Activated T-helper 1 cell treated with Interleukin-2 at 50 U/mL for 16 hours (primary cell): ENCODE measurements at regions not wholly inside any gene's neighbourhood (a gene's known extent, or its start where the extent isn't known, plus 50 kb on each side); places are given as distances from the start of the nearest gene placed in this dataset.

ENCODE experiments used
- DNase-seq: peaks from one replicate; pipeline ENCODE4 v3.0.0-alpha.2; 2020; ENCODE audit warnings: low read depth

DNA sequence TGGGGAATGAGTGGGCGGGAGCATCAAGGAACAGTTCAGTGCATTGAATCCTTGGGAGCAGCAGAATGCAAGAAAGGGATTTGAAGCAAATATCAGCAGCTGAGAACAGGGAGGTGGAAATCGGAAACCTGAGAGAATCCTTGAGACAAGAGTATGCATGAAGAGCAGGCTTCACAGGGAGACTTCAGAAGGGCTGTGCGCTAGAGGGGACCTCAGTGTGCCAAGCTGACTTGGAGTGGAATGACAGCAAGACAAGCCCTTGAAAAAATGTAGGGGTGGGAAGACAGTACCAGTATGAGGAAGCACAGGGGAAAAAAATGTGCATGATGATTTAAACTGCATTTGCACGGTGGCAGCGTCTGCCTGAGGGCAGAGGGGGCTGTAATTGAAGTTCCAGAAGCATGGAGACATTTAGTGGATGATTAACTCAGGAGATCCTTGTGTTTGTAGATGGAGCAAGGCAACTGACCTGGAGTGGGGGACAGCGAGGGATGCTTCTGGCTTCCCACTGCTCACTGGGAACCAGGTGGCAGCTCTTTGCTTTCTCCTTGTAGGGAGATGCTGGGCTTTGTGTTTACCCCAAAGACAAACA, 204.9 kb upstream of the PLET1 start:
- DNase-seq: no peak

- DNase-seq: no peak
These were observed 207.1 kb upstream of the PLET1 start for GRCh38 chr11:112467721-112468120.

GRCh38 chr11:112469376-112469775, 208.7 kb upstream of the PLET1 start:
- DNase-seq: no peak

DNA sequence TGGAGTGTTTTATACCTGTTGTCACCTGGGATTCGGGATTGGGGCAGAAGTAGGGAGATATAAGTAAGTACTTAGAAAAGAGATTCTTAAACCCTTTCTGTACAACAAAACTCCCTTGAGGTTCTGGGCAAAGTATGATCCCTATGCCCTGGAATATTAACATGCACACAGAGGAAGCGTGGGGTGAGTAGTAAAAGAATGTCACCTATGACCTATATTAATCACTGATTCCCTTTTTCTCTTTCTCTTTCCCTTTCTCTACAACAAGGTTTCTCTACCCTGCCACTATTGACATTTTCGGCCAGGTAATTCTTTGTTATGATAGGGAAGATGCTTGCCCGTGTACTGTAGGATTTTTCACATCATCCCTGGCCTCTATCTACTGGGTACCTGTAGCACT, 209.7 kb upstream of the PLET1 start:
- DNase-seq: no peak

DNA sequence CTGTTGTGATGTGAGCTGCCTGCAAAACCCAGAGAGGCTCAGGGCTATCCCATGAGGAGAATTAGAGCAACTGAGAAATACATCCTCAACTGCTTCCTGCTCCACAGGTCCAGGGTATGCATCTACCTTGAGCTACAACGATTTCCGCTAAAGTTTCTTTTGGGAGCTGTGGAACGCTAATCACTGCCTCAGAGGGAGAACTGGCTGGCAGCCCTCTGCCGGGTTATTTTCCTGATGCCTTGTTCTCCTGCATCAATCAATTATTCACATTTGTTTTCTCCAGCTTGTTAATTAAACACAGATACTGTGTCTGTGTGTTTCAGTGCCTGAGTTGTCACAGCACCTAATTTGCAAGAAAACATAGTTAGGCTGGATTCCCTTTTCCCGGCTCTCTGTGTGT, 211.1 kb upstream of the PLET1 start:
- DNase-seq: no peak

DNA sequence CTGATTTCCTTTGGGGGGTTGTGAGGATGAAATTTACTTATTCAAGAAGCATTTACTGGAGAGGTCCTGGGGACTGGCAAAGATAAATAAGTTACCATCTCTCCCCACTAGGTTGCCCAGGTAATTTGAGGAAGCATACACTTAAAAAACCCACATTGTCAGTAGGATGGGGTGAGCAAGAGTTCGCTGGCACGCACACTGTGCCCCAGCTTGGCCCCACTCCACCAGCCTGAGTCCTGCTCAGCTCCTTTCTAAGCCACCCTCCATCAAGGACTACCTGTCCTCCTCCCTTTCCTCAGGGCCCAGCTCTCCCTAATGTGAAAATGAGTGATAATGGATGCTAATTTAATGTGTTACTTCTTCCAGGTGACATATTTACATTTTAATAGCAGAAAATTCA, 216.5 kb upstream of the PLET1 start:
- DNase-seq: no peak

DNA sequence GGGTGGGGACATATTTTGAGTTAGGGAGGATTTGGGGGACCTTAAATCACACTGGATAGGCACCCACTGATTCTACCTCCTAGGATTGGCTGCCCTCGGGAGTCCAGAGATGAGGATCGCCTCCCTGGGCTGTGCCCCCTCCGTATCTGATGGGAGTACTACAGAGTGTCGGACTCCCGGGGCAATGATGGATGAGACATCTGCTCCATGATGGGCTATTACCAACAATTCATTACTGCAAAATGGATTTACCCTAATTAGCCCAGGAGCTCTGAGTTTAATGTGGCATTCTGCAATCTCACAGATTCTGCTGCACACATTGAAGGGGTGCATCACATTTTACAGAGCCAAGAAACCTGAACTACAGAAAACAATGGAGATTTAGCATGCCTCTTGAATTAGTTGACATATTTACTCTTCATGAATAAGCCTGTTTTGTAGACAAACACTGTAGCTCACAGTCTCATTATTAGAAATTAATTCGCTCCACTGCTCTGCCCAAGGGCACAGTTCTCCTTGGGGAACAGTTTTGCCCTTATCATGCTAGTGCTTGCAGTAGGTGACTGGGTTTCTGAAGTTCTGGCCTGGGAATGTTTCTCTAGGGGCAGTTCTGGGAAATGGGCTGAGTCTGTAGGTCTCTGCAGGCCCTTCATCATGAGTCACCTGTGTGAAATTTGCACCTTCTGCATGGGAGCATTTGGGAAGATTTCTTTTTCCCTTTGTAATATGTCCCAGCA, 217.1 kb upstream of the PLET1 start:
- no peak for DNase-seq

DNA sequence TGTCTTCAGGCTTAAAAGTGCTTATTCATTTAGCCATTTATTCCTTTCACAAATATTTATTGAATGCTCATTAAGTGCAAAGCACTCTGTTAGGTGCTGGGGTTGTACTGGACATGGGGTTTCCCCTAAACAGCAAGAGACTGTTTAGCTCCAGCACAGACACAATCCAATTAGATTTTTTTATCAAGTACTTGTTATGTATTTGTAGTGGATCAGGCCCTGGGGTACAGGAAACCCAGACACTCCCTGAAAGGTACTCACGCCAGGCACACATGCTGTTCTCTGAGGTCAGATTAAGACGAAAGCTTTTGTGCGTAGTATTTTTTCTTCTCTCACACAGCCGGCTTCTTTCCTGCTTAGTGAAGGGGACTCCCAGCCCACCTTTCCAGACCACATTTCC, 218.1 kb upstream of the PLET1 start:
- DNase-seq: no peak

DNA sequence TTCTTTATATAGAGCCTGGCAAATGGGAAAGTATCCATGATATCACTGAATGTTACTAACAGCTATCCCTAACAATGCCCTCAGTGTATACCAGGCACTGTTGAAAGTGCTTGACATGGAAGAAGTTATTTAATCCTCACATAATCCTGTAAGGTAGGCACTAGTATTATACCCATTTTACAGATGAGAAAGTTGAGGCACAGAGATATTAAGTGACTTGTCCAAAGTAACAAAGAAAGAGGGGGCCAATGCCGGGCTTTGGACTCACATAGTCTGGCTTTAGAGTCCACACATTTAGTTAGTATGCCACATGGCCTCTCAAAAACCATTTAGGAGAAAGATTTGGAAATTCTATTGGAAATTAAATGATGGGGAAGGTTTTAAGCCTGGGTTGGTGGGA, 220.8 kb upstream of the PLET1 start:
- DNase-seq: no peak

DNA sequence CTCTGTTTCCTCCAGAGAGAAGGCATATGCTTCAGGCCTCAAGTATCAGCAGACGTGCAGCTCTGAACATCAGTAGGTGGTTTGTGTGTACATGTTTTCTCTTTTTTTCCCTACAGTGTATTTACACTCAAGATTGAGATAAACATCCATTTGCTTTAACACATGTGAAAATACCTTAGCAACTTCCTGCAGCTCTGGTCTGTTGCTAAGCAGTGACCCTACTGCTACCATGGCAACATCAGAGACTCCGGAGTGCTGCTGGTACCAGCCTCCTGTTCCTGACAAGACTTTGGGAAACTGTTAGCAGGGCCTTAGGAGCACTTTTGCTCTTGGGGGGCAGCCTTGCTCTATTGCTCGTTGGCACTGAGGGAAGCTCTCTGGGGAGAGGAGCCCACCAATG, 221.2 kb upstream of the PLET1 start:
- DNase-seq: no peak

- no peak for DNase-seq
These were observed 224.6 kb upstream of the PLET1 start for GRCh38 chr11:112485280-112485679.

GRCh38 chr11:112497826-112498225, 237.2 kb upstream of the PLET1 start:
- no peak for DNase-seq

DNA sequence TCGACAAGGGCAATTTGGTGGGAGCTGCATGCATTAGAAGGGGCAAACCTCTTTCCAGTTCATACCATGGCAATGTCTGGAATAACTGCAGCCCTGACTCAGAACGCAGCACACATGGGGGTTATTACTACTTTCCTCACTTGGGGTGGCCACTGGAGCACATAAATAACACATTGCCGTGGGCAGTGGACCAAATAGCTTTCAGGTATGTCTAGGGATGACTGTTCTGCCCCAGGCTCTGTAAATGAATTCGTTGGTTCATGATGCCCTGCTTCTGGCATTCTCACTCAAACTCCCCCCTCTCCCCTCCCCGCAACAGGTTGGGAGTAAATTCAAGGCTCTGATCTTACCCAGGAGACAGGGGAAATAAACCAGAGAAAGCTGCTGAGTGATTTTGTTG, 238.0 kb upstream of the PLET1 start:
- DNase-seq: no peak

DNA sequence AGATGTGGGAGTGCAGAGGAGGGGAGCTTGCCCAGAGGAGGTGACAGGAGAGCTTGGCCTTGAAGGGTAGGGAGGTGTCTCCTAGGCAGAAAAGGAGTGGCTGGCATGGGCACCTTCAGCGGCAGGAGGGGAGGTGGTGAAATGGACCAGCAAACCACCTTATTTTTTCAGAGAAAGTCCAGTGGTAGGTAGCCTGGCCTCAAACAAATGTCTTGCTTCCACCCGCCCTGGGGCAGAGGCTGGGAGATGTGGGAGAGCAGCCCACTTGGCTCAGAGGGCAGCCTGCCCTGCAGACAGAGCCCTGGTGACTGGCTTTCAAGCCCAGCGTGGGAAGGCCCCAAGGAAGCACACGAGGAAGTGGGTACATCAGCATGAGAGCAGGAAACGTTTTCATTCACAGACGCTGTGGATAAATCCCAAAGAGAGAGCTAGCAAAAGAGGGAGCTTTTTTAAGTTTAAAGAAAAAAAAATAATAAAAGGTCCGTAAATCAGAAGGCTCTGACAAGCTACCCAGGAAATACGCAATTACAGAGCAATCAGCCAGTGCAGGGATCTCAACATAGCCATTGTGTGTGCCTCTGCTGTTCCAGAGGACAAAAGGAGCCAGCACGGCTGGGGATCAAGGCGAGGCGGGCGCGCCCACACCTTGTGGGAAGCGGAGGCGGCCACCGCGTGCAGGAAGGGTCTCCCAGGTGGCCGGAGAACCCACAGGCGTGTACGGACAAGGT, 238.7 kb upstream of the PLET1 start:
- no peak for DNase-seq

- DNase-seq: no peak
These were observed 239.2 kb upstream of the PLET1 start for GRCh38 chr11:112499881-112500204.

GRCh38 chr11:112503410-112503809, 242.8 kb upstream of the PLET1 start:
- no peak for DNase-seq

DNA sequence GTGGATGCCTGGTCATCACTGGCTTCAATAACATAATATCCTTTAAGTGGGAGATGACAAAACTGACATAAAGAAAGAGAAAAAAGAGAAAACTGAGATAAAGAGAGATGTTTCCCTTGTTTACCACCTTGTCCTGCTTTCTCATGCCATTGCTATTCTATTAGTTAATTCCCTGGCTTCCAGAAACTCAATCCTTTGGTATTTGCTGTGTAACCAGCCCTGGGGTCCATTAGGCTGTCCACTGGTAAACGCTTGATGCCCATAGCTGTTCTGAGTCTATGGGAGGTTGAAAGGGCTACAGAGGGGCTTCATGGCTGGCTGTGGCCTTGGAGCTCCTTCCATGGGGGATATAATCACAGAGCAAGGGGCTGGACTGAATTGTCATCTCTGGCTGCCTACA, 243.4 kb upstream of the PLET1 start:
- no peak for DNase-seq

- DNase-seq: no peak
These were observed 246.2 kb upstream of the PLET1 start for GRCh38 chr11:112506852-112507251.

- DNase-seq: no peak
These were observed 246.6 kb upstream of the PLET1 start for GRCh38 chr11:112507281-112507680.

GRCh38 chr11:112508750-112509149, 248.1 kb upstream of the PLET1 start:
- DNase-seq: no peak

GRCh38 chr11:112509300-112509699, 248.6 kb upstream of the PLET1 start:
- no peak for DNase-seq

DNA sequence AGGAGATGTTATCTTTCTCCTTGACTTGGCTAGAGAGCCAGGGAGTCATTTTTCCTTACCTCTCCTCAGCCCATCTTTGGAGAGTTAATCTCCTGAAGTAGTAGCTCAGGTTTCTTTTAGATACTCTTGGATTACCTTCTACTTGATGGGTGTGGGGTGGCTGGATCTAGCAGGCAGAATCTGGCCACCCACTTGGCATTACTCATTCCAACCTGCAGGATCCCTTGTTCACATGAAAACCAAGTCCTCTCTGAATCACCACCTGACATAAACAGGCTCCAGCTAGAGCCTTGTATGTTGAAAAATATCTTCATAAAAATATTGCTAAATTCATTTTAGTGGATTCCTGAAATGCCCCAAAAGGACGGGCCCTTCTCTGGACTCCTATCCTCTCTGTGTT, 250.6 kb upstream of the PLET1 start:
- DNase-seq: no peak

GRCh38 chr11:112511911-112512310, 251.3 kb upstream of the PLET1 start:
- no peak for DNase-seq

- no peak for DNase-seq
These were observed 252.8 kb upstream of the PLET1 start for GRCh38 chr11:112513417-112513816.
